Gastroesophageal sphincter (tissue), 3 donors: ENCODE measurements at regions not wholly inside any gene's neighbourhood (a gene's known extent, or its start where the extent isn't known, plus 50 kb on each side); places are given as distances from the start of the nearest gene placed in this dataset.
"Not testable (repeated sequence)": the region's sequence is repeated elsewhere in the genome, so short reads cannot be mapped to it uniquely, and the experiment has no call there.

ENCODE experiments used
- CTCF ChIP-seq, 4 experiments: fragments of 200-600 bp in 2 of 4; fragments of 450-650 bp in 2 of 4; sonication (generic) in 1 of 4; IDR thresholded peaks; one replicate each; pipeline ENCODE4 v1.5.1; 2017 to 2019; ENCODE audit warnings: antibody characterized with exemption in 4 of 4, mild to moderate bottlenecking in 2 of 4, moderate library complexity in 2 of 4
- POLR2A ChIP-seq, 2 donors: fragments of 450-650 bp; IDR thresholded peaks; one replicate each; pipeline ENCODE4 v1.6.1; 2017; ENCODE audit warnings: antibody characterized with exemption in 2 of 2, mild to moderate bottlenecking in 2 of 2, moderate library complexity in 1 of 2
- POLR2AphosphoS5 ChIP-seq: sonication (generic); formaldehyde crosslinking; IDR thresholded peaks from one replicate; pipeline ENCODE4 v1.6.1; 2017; ENCODE audit warnings: antibody characterized with exemption

- not testable (repeated sequence) for TF ChIP-seq POLR2A (IDR thresholded peaks at IDR 0.05); CTCF (IDR thresholded peaks at IDR 0.05); POLR2AphosphoS5
These were observed 116.9 kb upstream of the FAM20C start for GRCh38 chr7:75511-75910.
